DND-41 (cell line): ENCODE measurements at regions not wholly inside any gene's neighbourhood (a gene's known extent, or its start where the extent isn't known, plus 50 kb on each side); places are given as distances from the start of the nearest gene placed in this dataset.

Experiments used
- EZH2 ChIP-seq: IDR thresholded peaks from 3 replicates; pipeline ENCODE4 v1.6.1; 2012; ENCODE audit warnings: borderline replicate concordance, low read depth, mild to moderate bottlenecking, moderate library complexity, low read length, inconsistent platforms; ENCODE audit not compliant: severe bottlenecking
- TF ChIP-seq, protein P1 (sequence below): IDR thresholded peaks from 2 replicates; pipeline ENCODE4 v1.5.1; 2012; ENCODE audit warnings: borderline replicate concordance, low read length, moderate library complexity, mild to moderate bottlenecking; ENCODE audit not compliant: poor library complexity, severe bottlenecking; ENCODE audit errors: extremely low read depth

DNA sequence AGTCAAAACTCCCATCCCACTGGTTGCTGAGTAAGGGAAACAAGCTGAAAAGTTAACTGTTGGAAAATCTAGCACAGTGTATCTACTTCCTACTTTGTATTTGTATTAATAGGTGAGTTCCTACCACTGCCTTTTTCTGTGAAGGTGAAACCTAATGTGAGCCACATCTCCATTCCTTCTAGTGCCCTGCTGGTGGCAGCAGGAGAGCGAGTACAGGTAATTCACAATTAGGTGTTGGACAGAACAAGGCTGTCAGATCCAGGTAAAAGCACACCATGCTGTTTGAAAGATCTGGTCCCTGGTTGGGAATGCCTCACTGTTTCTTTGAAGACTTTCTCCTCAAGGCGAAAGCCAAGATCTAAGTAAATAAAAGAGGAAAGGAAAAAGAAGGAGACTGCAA lies 528.4 kb downstream of the PKHD1 start:
- TF ChIP-seq, protein P1, sequence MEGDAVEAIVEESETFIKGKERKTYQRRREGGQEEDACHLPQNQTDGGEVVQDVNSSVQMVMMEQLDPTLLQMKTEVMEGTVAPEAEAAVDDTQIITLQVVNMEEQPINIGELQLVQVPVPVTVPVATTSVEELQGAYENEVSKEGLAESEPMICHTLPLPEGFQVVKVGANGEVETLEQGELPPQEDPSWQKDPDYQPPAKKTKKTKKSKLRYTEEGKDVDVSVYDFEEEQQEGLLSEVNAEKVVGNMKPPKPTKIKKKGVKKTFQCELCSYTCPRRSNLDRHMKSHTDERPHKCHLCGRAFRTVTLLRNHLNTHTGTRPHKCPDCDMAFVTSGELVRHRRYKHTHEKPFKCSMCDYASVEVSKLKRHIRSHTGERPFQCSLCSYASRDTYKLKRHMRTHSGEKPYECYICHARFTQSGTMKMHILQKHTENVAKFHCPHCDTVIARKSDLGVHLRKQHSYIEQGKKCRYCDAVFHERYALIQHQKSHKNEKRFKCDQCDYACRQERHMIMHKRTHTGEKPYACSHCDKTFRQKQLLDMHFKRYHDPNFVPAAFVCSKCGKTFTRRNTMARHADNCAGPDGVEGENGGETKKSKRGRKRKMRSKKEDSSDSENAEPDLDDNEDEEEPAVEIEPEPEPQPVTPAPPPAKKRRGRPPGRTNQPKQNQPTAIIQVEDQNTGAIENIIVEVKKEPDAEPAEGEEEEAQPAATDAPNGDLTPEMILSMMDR = peak; percentile 38
- no peak for TF ChIP-seq EZH2
